MCF 10A (cell line): ENCODE measurements at regions not wholly inside any gene's neighbourhood (a gene's known extent, or its start where the extent isn't known, plus 50 kb on each side); places are given as distances from the start of the nearest gene placed in this dataset.

Experiments used
- BruUV-seq: library from RNA; stranded (reverse); fragments of 400-500 nt; replicated peaks from 2 replicates; lab custom pipeline; 2021; lab: Mats Ljungman, UMichigan
- CTCF ChIA-PET: fragments of 300-600 bp; sonication (Branson Sonifier 250); formaldehyde crosslinking; extraction: SDS; loops from one replicate; lab custom pipeline; 2021; ENCODE audit warnings: antibody characterized with exemption, inconsistent platforms; lab: Yijun Ruan, JAX
- POLR2A ChIA-PET: fragments of 300-600, 350-650 bp; sonication (Branson Sonifier 250); formaldehyde crosslinking; extraction: SDS; loops from one replicate; lab custom pipeline; 2020; ENCODE audit warnings: antibody characterized with exemption, inconsistent platforms; lab: Yijun Ruan, JAX
- DNase-seq: peaks from one replicate; pipeline ENCODE4 v3.0.0-alpha.2; 2018; ENCODE audit not compliant: unreplicated experiment
- H3K27ac Mint-ChIP-seq: one replicate; pipeline ENCODE4 v1.8.0; 2022; ENCODE audit warnings: mild to moderate bottlenecking, low read depth, mixed read lengths; ENCODE audit not compliant: unreplicated experiment
- H3K27me3 Mint-ChIP-seq: one replicate; pipeline ENCODE4 v1.8.0; 2022; ENCODE audit warnings: mixed read lengths; ENCODE audit not compliant: insufficient read depth, unreplicated experiment
- H3K36me3 Mint-ChIP-seq: one replicate; pipeline ENCODE4 v1.8.0; 2022; ENCODE audit warnings: mild to moderate bottlenecking, moderate library complexity, mixed read lengths; ENCODE audit not compliant: insufficient read depth, unreplicated experiment
- H3K4me1 Mint-ChIP-seq: one replicate; pipeline ENCODE4 v1.8.0; 2022; ENCODE audit warnings: mixed read lengths; ENCODE audit not compliant: insufficient read depth, unreplicated experiment
- H3K4me3 Mint-ChIP-seq: one replicate; pipeline ENCODE4 v1.8.0; 2022; ENCODE audit warnings: mild to moderate bottlenecking, moderate library complexity, mixed read lengths; ENCODE audit not compliant: unreplicated experiment
- H3K9me3 Mint-ChIP-seq: one replicate; pipeline ENCODE4 v1.8.0; 2022; ENCODE audit warnings: mixed read lengths; ENCODE audit not compliant: unreplicated experiment
- CTCF ChIP-seq: fragments of 200-600 bp; IDR thresholded peaks from one replicate; pipeline ENCODE4 v1.8.0; 2022; ENCODE audit warnings: antibody characterized with exemption, mild to moderate bottlenecking; ENCODE audit not compliant: unreplicated experiment
- intact Hi-C: fragments of 100-400 bp; cut with micrococcal nuclease; formaldehyde crosslinking; loops from 2 replicates; pipeline ENCODE4 v1.14.1; 2022

GRCh38 chr5:92676215-92677165 lies 904.5 kb downstream of the NR2F1-AS1 start:
- CTCF ChIA-PET, result no interaction called here
- no peak overlapping the region for H3K27ac Mint-ChIP-seq
- H3K4me1 Mint-ChIP-seq, result no peaks in the 10 kb centered on the region
- no peak for TF ChIP-seq CTCF
- no peak overlapping the region for H3K4me3 Mint-ChIP-seq
- no peaks in the 10 kb centered on the region for H3K27me3 Mint-ChIP-seq
- no peaks in the 10 kb centered on the region for H3K9me3 Mint-ChIP-seq
- POLR2A ChIA-PET, result no interaction called here
- intact Hi-C loops, result loop anchor here (10.0 kb wide), 1 partner anchor 158 kb away; no protein-coding TSS in a partner anchor
- DNase-seq, result no peak
- H3K36me3 Mint-ChIP-seq, result no peaks in the 10 kb centered on the region
- BruUV-seq, result no TSS peak

- ChIA-PET CTCF (no interaction called here), POLR2A (interaction anchor here (0.6 kb wide), 1 partner anchor 274 kb away, joined by 6 read pairs; no protein-coding TSS in a partner anchor)
- Mint-ChIP-seq H3K36me3 (no peaks in the 10 kb centered on the region), H3K4me3 (no peak overlapping the region), H3K4me1 (no peaks in the 10 kb centered on the region), H3K27ac (no peak overlapping the region), H3K27me3 (no peaks in the 10 kb centered on the region), H3K9me3 (peaks cover 7% of the 10 kb centered on the region)
- no peak for TF ChIP-seq CTCF
- DNase-seq, result no peak
- intact Hi-C loops, result loop anchor here (10.0 kb wide), 1 partner anchor 160 kb away; no protein-coding TSS in a partner anchor
- BruUV-seq, result no TSS peak
These were observed 906.7 kb downstream of the NR2F1-AS1 start for GRCh38 chr5:92674321-92674720.

- intact Hi-C loops, result no loop called here
- no TSS peak for BruUV-seq
- CTCF ChIA-PET, result interaction anchor here (0.5 kb wide), 1 partner anchor 1041 kb away, joined by 3 read pairs; no protein-coding TSS in a partner anchor
- H3K4me3 Mint-ChIP-seq, result no peak overlapping the region
- H3K27ac Mint-ChIP-seq, result no peak overlapping the region
- H3K27me3 Mint-ChIP-seq, result no peaks in the 10 kb centered on the region
- POLR2A ChIA-PET, result no interaction called here
- H3K36me3 Mint-ChIP-seq, result no peaks in the 10 kb centered on the region
- H3K4me1 Mint-ChIP-seq, result no peaks in the 10 kb centered on the region
- no peak for TF ChIP-seq CTCF
- no peak for DNase-seq
- H3K9me3 Mint-ChIP-seq, result peaks cover 8% of the 10 kb centered on the region
These were observed 915.5 kb downstream of the NR2F1-AS1 start for GRCh38 chr5:92665506-92665905.

- no peak for TF ChIP-seq CTCF
- Mint-ChIP-seq H3K27ac (no peak overlapping the region), H3K36me3 (no peaks in the 10 kb centered on the region), H3K27me3 (no peaks in the 10 kb centered on the region), H3K4me3 (no peak overlapping the region), H3K4me1 (no peaks in the 10 kb centered on the region), H3K9me3 (peaks cover 8% of the 10 kb centered on the region)
- POLR2A ChIA-PET, result interaction anchor here (0.6 kb wide), 1 partner anchor 527 kb away, joined by 3 read pairs; no protein-coding TSS in a partner anchor
- CTCF ChIA-PET, result no interaction called here
- BruUV-seq, result no TSS peak
- DNase-seq, result no peak
- intact Hi-C loops, result no loop called here
These were observed 918.3 kb downstream of the NR2F1-AS1 start for GRCh38 chr5:92662741-92663140.
